ENCODE measurements at regions not wholly inside any gene's neighbourhood (a gene's known extent, or its start where the extent isn't known, plus 50 kb on each side); places are given as distances from the start of the nearest gene placed in this dataset.

DNA sequence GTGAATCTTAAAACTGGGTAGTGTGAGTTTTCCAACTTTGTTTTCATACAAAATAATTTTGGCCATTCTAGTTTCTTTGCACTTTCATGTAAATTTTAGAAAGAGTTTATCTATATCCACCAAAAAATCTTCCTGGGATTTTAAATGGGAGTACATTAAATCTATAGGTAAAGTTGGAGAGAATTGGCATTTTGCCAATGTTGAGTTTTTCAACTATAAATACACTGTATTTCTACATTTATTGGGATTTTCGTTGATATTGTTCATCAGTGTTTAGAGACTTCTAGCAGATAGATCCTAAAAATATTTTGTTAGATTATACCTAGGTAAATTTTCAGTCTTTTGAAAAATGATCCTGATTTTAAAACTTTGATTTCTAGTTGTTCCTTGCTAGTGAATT lies 83.1 kb upstream of the CCDC54 start:
- DNase-seq (no peak), ATAC-seq (no peak)
- no peak overlapping the region for H3K4me3 ChIP-seq
- intact Hi-C loops (cut with DNase I): no loop called here
- H3K27me3 ChIP-seq (ENCODE audit: low read depth): no peaks in the 10 kb centered on the region
- no peaks in the 10 kb centered on the region for H3K4me1 ChIP-seq
- H3K36me3 ChIP-seq: no peaks in the 10 kb centered on the region
- H3K9me3 ChIP-seq: peaks cover 11% of the 10 kb centered on the region
- TF ChIP-seq, protein P1, sequence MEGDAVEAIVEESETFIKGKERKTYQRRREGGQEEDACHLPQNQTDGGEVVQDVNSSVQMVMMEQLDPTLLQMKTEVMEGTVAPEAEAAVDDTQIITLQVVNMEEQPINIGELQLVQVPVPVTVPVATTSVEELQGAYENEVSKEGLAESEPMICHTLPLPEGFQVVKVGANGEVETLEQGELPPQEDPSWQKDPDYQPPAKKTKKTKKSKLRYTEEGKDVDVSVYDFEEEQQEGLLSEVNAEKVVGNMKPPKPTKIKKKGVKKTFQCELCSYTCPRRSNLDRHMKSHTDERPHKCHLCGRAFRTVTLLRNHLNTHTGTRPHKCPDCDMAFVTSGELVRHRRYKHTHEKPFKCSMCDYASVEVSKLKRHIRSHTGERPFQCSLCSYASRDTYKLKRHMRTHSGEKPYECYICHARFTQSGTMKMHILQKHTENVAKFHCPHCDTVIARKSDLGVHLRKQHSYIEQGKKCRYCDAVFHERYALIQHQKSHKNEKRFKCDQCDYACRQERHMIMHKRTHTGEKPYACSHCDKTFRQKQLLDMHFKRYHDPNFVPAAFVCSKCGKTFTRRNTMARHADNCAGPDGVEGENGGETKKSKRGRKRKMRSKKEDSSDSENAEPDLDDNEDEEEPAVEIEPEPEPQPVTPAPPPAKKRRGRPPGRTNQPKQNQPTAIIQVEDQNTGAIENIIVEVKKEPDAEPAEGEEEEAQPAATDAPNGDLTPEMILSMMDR (IDR thresholded peaks at IDR 0.05): no peak
- H3K27ac ChIP-seq: no peak overlapping the region

DNA sequence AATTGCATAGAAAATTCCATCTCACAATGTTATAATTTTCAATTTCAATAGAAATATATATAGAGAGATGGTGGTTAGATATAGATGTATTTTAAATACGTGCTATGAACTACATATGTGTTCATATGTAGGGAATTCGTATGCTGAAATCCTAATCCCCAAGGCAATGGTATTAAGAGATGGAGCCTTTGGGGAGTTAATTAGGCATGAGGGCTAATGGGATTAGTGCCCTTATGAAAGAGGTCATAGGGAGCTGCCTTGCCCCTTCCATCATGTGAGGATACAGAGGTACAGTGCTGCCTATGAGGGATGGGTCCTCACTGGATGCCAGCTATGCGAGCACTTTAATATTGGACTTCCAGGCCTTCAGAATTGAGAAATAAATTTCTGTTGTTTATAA lies 79.6 kb upstream of the CCDC54 start:
- TF ChIP-seq, protein P1 (IDR thresholded peaks at IDR 0.05): no peak
- H3K4me1 ChIP-seq: no peaks in the 10 kb centered on the region
- no peak for DNase-seq
- H3K4me3 ChIP-seq: no peak overlapping the region
- H3K9me3 ChIP-seq: peaks cover 11% of the 10 kb centered on the region
- ATAC-seq: no peak
- H3K36me3 ChIP-seq: no peaks in the 10 kb centered on the region
- intact Hi-C loops (cut with DNase I): no loop called here
- H3K27me3 ChIP-seq (ENCODE audit: low read depth): no peaks in the 10 kb centered on the region
- no peak overlapping the region for H3K27ac ChIP-seq

DNA sequence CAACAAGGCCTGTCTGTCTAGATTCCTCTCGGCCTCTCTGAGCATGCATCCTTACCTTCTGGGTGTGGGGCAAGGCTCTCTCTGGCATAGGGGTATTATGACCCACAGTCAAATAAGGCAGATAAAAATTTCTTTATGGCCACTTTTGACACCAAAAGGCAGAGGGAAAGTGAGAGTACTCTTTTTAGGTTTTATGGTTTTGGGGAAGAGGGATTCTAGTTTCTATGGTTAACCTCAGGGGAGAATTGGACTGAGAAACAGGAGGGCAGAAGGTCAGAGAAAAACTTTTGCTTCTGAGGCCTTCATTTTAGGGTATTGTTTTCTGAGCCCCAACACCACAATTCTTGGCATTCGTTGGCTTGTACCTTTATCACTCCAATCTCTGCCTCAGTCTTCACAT lies 70.0 kb upstream of the CCDC54 start:
- Histone ChIP-seq H3K4me3 (no peak overlapping the region), H3K27me3 (ENCODE audit: low read depth) (no peaks in the 10 kb centered on the region), H3K36me3 (no peaks in the 10 kb centered on the region), H3K9me3 (no peaks in the 10 kb centered on the region), H3K27ac (no peak overlapping the region), H3K4me1 (no peaks in the 10 kb centered on the region)
- ATAC-seq: no peak
- TF ChIP-seq, protein P1 (IDR thresholded peaks at IDR 0.05): no peak
- no peak for DNase-seq
- intact Hi-C loops (cut with DNase I): no loop called here

DNA sequence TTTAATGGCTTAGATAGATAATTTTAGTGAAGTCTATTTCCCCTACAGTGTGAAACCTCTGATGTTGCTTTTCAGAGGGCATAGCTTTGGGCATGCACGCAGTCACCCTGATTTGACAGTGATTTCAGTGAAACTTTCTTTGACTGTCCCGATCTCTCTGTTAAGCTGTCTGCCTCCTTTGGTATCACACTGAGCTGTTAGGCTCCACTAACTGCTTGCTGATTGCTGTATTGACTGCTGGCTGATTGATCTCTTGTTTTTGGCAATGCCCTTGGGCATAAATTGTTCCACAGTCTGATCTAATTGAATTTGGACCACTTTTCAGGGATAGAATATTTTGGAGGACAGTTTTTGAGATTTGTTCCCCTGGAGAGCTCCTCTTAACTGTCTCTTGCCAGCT lies 68.5 kb upstream of the CCDC54 start:
- intact Hi-C loops (cut with DNase I): no loop called here

DNA sequence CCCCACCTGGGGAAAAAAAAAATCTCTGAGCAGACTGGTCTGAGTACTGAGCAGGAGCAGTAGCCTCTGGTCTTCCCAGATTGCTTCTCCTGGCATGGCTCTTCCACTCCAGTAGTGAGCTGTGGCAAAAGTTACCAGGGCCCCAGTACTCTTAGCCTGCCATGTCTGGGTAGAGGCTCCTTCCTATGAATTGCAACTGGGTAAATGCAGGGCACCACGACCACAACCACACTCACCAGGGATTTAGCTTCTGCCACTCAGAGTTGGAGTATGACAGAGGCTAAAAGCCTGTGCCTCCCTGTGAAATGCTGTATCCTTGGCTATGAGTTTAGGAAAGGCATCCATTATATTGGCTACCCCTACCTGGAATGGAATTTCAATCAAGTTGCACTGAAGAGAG lies 67.9 kb upstream of the CCDC54 start:
- H3K9me3 ChIP-seq: no peaks in the 10 kb centered on the region
- H3K36me3 ChIP-seq: no peaks in the 10 kb centered on the region
- intact Hi-C loops (cut with DNase I): no loop called here
- ATAC-seq: no peak
- no peaks in the 10 kb centered on the region for H3K27me3 ChIP-seq (ENCODE audit: low read depth)
- no peaks in the 10 kb centered on the region for H3K4me1 ChIP-seq
- no peak overlapping the region for H3K27ac ChIP-seq
- no peak for DNase-seq
- no peak overlapping the region for H3K4me3 ChIP-seq
- TF ChIP-seq, protein P1 (IDR thresholded peaks at IDR 0.05): no peak

More for the DNA sequence above, 68.5 kb upstream of the CCDC54 start:
- DNase-seq (no peak), ATAC-seq (no peak)
- no peak overlapping the region for H3K27ac ChIP-seq
- H3K4me1 ChIP-seq: no peaks in the 10 kb centered on the region
- H3K27me3 ChIP-seq (ENCODE audit: low read depth): no peaks in the 10 kb centered on the region
- H3K36me3 ChIP-seq: no peaks in the 10 kb centered on the region
- no peaks in the 10 kb centered on the region for H3K9me3 ChIP-seq
- TF ChIP-seq, protein P1 (IDR thresholded peaks at IDR 0.05): no peak
- no peak overlapping the region for H3K4me3 ChIP-seq

DNA sequence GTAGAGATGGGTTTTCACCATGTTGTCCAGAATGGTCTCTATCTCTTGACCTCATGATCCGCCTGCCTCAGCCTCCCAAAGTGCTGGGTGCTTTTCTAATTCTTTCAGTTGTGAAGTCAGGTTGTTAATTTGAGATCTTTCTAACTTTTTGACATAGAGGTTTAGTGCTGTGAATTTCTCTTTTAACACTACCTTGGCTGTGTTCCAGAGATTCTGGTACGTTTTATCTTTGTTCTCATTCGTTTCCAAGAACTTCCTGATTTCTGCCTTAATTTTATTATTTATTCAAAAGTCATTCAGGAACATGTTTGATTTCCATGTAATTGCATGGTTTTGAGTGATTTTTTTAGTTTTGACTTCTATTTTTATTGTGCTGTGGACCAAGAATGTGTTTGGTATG lies 63.5 kb upstream of the CCDC54 start:
- no peak for DNase-seq
- TF ChIP-seq, protein P1 (IDR thresholded peaks at IDR 0.05): no peak
- Histone ChIP-seq H3K4me1 (no peaks in the 10 kb centered on the region), H3K9me3 (no peaks in the 10 kb centered on the region), H3K27me3 (ENCODE audit: low read depth) (no peaks in the 10 kb centered on the region), H3K4me3 (no peak overlapping the region), H3K36me3 (no peaks in the 10 kb centered on the region), H3K27ac (no peak overlapping the region)
- intact Hi-C loops (cut with DNase I): no loop called here
- no peak for ATAC-seq

Measured in lower lobe of right lung (tissue), 2 donors.